IMR-90 (cell line): ENCODE measurements at regions not wholly inside any gene's neighbourhood (a gene's known extent, or its start where the extent isn't known, plus 50 kb on each side); places are given as distances from the start of the nearest gene placed in this dataset.

Experiments used
- ATAC-seq: fragments of 200-7000 bp; cut with Tn5 transposase; 2 replicates; pipeline ENCODE4 v1.9.1; 2020; ENCODE audit warnings: low read depth, mild to moderate bottlenecking, moderate library complexity
- BruUV-seq: library from RNA; stranded (reverse); fragments of 400-500 nt; replicated peaks from 2 replicates; lab custom pipeline; 2021; lab: Mats Ljungman, UMichigan
- CTCF ChIA-PET: fragments of 300-600 bp; formaldehyde crosslinking; extraction: SDS; loops from one replicate; lab custom pipeline; 2021; ENCODE audit warnings: antibody characterized with exemption; lab: Yijun Ruan, JAX
- POLR2A ChIA-PET: fragments of 300-600 bp; sonication (Branson Sonifier 250); formaldehyde crosslinking; loops from one replicate; lab custom pipeline; 2022; ENCODE audit warnings: antibody characterized with exemption; ENCODE audit not compliant: unreplicated experiment; lab: Charles Lee
- DNase-seq: peaks from one replicate; pipeline ENCODE4 v3.0.0; 2013
- H2AFZ ChIP-seq: replicated peaks from 2 replicates; pipeline ENCODE3; 2013; ENCODE audit warnings: low read length, mild to moderate bottlenecking; ENCODE audit not compliant: poor library complexity
- H2AK5ac ChIP-seq: 2 replicates; pipeline ENCODE4 v1.6.1; 2013; ENCODE audit warnings: low read depth, low read length, inconsistent platforms
- H2AK9ac ChIP-seq: replicated peaks from 2 replicates; pipeline ENCODE3; 2013; ENCODE audit warnings: mild to moderate bottlenecking, low read depth, low read length, moderate library complexity; ENCODE audit not compliant: poor library complexity
- H2BK120ac ChIP-seq: 2 replicates; pipeline ENCODE4 v1.6.1; 2013; ENCODE audit warnings: low read depth, low read length, inconsistent platforms
- H2BK15ac ChIP-seq: 3 replicates; pipeline ENCODE4 v1.6.1; 2013; ENCODE audit warnings: low read depth, low read length, inconsistent platforms
- H2BK20ac ChIP-seq: 2 replicates; pipeline ENCODE4 v1.6.1; 2013; ENCODE audit warnings: low read depth, mild to moderate bottlenecking, inconsistent platforms, low read length, moderate library complexity
- H2BK5ac ChIP-seq: 2 replicates; pipeline ENCODE4 v1.6.1; 2013; ENCODE audit warnings: mild to moderate bottlenecking, low read depth, low read length, inconsistent platforms; ENCODE audit not compliant: poor library complexity, severe bottlenecking
- H3K14ac ChIP-seq: replicated peaks from 2 replicates; pipeline ENCODE4 v1.6.1; 2013; ENCODE audit warnings: low read depth, low read length, inconsistent platforms
- H3K18ac ChIP-seq: 2 replicates; pipeline ENCODE4 v1.6.1; 2013; ENCODE audit warnings: low read depth, low read length, control low read depth
- H3K23ac ChIP-seq: 2 replicates; pipeline ENCODE4 v1.6.1; 2013; ENCODE audit warnings: low read depth, low read length, inconsistent platforms
- H3K27ac ChIP-seq: 2 replicates; pipeline ENCODE4 v1.5.1; 2013; ENCODE audit warnings: mild to moderate bottlenecking, control low read depth, low read length; ENCODE audit not compliant: insufficient read depth
- H3K27me3 ChIP-seq: 2 replicates; pipeline ENCODE4 v1.6.1; 2013; ENCODE audit warnings: low read length; ENCODE audit not compliant: control insufficient read depth, insufficient read depth
- H3K36me3 ChIP-seq: 2 replicates; pipeline ENCODE4 v1.6.1; 2013; ENCODE audit warnings: low read length, mixed read lengths; ENCODE audit not compliant: control insufficient read depth, insufficient read depth
- H3K4ac ChIP-seq: 2 replicates; pipeline ENCODE4 v1.6.1; 2013; ENCODE audit warnings: low read depth, low read length, inconsistent platforms
- H3K4me1 ChIP-seq: 2 replicates; pipeline ENCODE4 v1.6.1; 2013; ENCODE audit warnings: low read length, mixed read lengths; ENCODE audit not compliant: control insufficient read depth, insufficient read depth
- H3K4me2 ChIP-seq: 2 replicates; pipeline ENCODE4 v1.6.1; 2013; ENCODE audit warnings: low read depth, mild to moderate bottlenecking, control low read depth, low read length, moderate library complexity
- H3K4me3 ChIP-seq: 2 replicates; pipeline ENCODE4 v1.5.1; 2013; ENCODE audit warnings: low read depth, mild to moderate bottlenecking, control low read depth, low read length, moderate library complexity; ENCODE audit not compliant: insufficient read depth
- H3K56ac ChIP-seq: 2 replicates; pipeline ENCODE4 v1.6.1; 2013; ENCODE audit warnings: low read length, inconsistent platforms; ENCODE audit not compliant: insufficient read depth; ENCODE audit errors: extremely low read depth
- H3K79me1 ChIP-seq, 2 experiments: 2 replicates each; pipeline ENCODE4 v1.6.1; 2013; ENCODE audit warnings: low read length in 2 of 2, inconsistent platforms in 1 of 2, low read depth in 1 of 2
- H3K9ac ChIP-seq: 2 replicates; pipeline ENCODE4 v1.6.1; 2013; ENCODE audit warnings: low read depth, low read length, control low read depth
- H3K9me1 ChIP-seq: 2 replicates; pipeline ENCODE4 v1.6.1; 2013; ENCODE audit warnings: low read length, inconsistent platforms; ENCODE audit not compliant: insufficient read depth
- H3K9me3 ChIP-seq: 2 replicates; pipeline ENCODE4 v1.6.1; 2013; ENCODE audit warnings: low read length; ENCODE audit not compliant: control insufficient read depth, insufficient read depth
- H4K20me1 ChIP-seq: 2 replicates; pipeline ENCODE4 v1.6.1; 2013; ENCODE audit warnings: low read length, inconsistent platforms; ENCODE audit not compliant: insufficient read depth
- H4K5ac ChIP-seq: 2 replicates; pipeline ENCODE4 v1.6.1; 2013; ENCODE audit warnings: mild to moderate bottlenecking, low read depth, low read length, control low read depth
- H4K8ac ChIP-seq, 2 experiments: 2 replicates each; pipeline ENCODE4 v1.6.1; 2013; ENCODE audit warnings: low read depth in 2 of 2, low read length in 2 of 2, control low read depth in 1 of 2, inconsistent platforms in 1 of 2
- H4K91ac ChIP-seq: 2 replicates; pipeline ENCODE4 v1.6.1; 2013; ENCODE audit warnings: low read depth, low read length, inconsistent platforms; ENCODE audit not compliant: insufficient read depth
- BHLHE40 ChIP-seq: fragments of 150-350 bp; IDR thresholded peaks from 2 replicates; pipeline ENCODE4 v1.6.1; 2016; ENCODE audit warnings: mild to moderate bottlenecking, low read depth, low read length
- CEBPB ChIP-seq: IDR thresholded peaks from 2 replicates; pipeline ENCODE4 v1.6.1; 2012; ENCODE audit warnings: low read depth, low read length, improper control_type of control experiment
- CHD1 ChIP-seq: IDR thresholded peaks from 2 replicates; pipeline ENCODE4 v1.6.1; 2012; ENCODE audit warnings: low read depth, low read length, improper control_type of control experiment
- FOS ChIP-seq: fragments of 150-350 bp; IDR thresholded peaks from 2 replicates; pipeline ENCODE4 v1.6.1; 2016; ENCODE audit warnings: low read depth, low read length
- MAFK ChIP-seq: IDR thresholded peaks from 2 replicates; pipeline ENCODE4 v1.6.1; 2012; ENCODE audit warnings: low read depth, low read length, improper control_type of control experiment
- MAZ ChIP-seq: IDR thresholded peaks from 2 replicates; pipeline ENCODE4 v1.6.1; 2012; ENCODE audit warnings: low read depth, mild to moderate bottlenecking, low read length, improper control_type of control experiment, moderate library complexity, borderline replicate concordance
- MXI1 ChIP-seq: IDR thresholded peaks from 2 replicates; pipeline ENCODE4 v1.6.1; 2012; ENCODE audit warnings: low read depth, mild to moderate bottlenecking, low read length, moderate library complexity, borderline replicate concordance
- NFE2L2 ChIP-seq: fragments of 150-350 bp; IDR thresholded peaks from 2 replicates; pipeline ENCODE4 v1.6.1; 2016; ENCODE audit warnings: low read depth, mild to moderate bottlenecking, low read length
- POLR2A ChIP-seq: IDR thresholded peaks from 2 replicates; pipeline ENCODE4 v1.6.1; 2012; ENCODE audit warnings: mild to moderate bottlenecking, low read depth, low read length
- RAD21 ChIP-seq: IDR thresholded peaks from 2 replicates; pipeline ENCODE4 v1.6.1; 2012; ENCODE audit warnings: low read length, improper control_type of control experiment
- RCOR1 ChIP-seq: IDR thresholded peaks from 2 replicates; pipeline ENCODE4 v1.6.1; 2012; ENCODE audit warnings: mild to moderate bottlenecking, low read length, improper control_type of control experiment; ENCODE audit not compliant: insufficient replicate concordance
- RFX5 ChIP-seq: IDR thresholded peaks from 2 replicates; pipeline ENCODE4 v1.8.0; 2012; ENCODE audit warnings: low read depth, mild to moderate bottlenecking, low read length, moderate library complexity
- SMC3 ChIP-seq: fragments of 150-350 bp; IDR thresholded peaks from 2 replicates; pipeline ENCODE4 v1.6.1; 2016; ENCODE audit warnings: low read depth, mild to moderate bottlenecking, antibody characterized with exemption, low read length, moderate library complexity
- WGBS, 2 experiments: methylation state at CpG; one replicate each; pipeline versions ENCODE4 v1.1.5 to v1.1.7; 2013; ENCODE audit warnings: missing lambda C conversion rate in 2 of 2; ENCODE audit not compliant: insufficient read length in 1 of 2; ENCODE audit errors: extremely low coverage in 2 of 2; 5-methylcytosine and 5-hydroxymethylcytosine counted together
- dilution Hi-C: fragments of 300-500 bp; cut with HindIII; formaldehyde crosslinking; loops from one replicate; pipeline ENCODE4 v1.14.3; 2018; ENCODE audit warnings: low sequenced_read_pairs; ENCODE audit not compliant: unreplicated experiment
- in situ Hi-C: fragments of 300-500 bp; cut with MboI; formaldehyde crosslinking; loops from 3 replicates; pipeline ENCODE4 v1.14.3; 2019; ENCODE audit warnings: low sequenced_read_pairs, inconsistent platforms, mixed read lengths
- intact Hi-C: fragments of 100-400 bp; cut with micrococcal nuclease; formaldehyde crosslinking; loops from 2 replicates; pipeline ENCODE4 v1.10.0; 2022
- TF ChIP-seq, protein P1 (sequence below): conservative IDR thresholded peaks from 2 replicates; pipeline ENCODE4 v1.5.1; 2012; ENCODE audit warnings: mild to moderate bottlenecking, low read depth, low read length, improper control_type of control experiment
- TF ChIP-seq, protein P2 (sequence below): fragments of 150-350 bp; IDR thresholded peaks from 2 replicates; pipeline ENCODE4 v1.6.1; 2017; ENCODE audit warnings: mild to moderate bottlenecking, antibody characterized with exemption, low read length, low read depth
- TF ChIP-seq, protein P3 (sequence below): fragments of 150-350 bp; IDR thresholded peaks from 2 replicates; pipeline ENCODE4 v1.6.1; 2016; ENCODE audit warnings: low read depth, mild to moderate bottlenecking, low read length, moderate library complexity, borderline replicate concordance

DNA sequence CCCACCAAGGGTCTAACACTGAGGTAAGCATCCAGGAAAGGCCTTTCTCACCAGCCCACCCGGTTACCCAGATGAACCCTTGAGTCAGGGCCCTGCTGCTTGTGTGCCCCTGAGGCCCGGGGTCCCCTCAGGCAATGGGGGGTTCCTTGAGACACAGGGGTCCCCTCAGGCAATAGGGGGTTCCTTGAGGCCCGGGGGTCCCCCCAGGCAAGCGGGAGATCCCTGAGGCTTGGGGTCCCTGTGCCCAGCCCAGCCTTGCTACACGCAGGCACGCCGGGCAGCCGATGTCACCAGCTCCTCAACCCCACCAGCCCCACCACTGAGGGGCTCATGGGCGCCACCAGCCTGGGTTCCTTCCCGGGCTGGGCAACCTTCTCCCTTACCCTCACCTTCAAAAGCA lies 247.2 kb downstream of the TTLL2 start:
- no peak overlapping the region for H4K5ac ChIP-seq
- no peak overlapping the region for H3K27ac ChIP-seq
- H3K27me3 ChIP-seq, result no peaks in the 10 kb centered on the region
- H2BK20ac ChIP-seq, result no peak overlapping the region
- ChIA-PET CTCF (no interaction called here), POLR2A (no interaction called here)
- H2BK5ac ChIP-seq, result no peak overlapping the region
- intact Hi-C loops (no loop called here), dilution Hi-C loops (no loop called here), in situ Hi-C loops (no loop called here)
- peaks cover 70% of the 10 kb centered on the region for H3K9me3 ChIP-seq
- WGBS, 2 experiments, result 64% methylated on average over 5 of the region's 10 CpGs; no CpG with 5 or more reads in 1 of the 2 experiments
- H4K91ac ChIP-seq, result no peak overlapping the region
- H2BK15ac ChIP-seq, result no peak overlapping the region
- no peak overlapping the region for H3K14ac ChIP-seq
- H2AK9ac ChIP-seq, result no peak overlapping the region
- no peak overlapping the region for H3K4ac ChIP-seq
- no peak overlapping the region for H3K23ac ChIP-seq
- H3K18ac ChIP-seq, result no peak overlapping the region
- no peaks in the 10 kb centered on the region for H3K36me3 ChIP-seq
- H4K20me1 ChIP-seq, result no peaks in the 10 kb centered on the region
- no peaks in the 10 kb centered on the region for H3K4me1 ChIP-seq
- no peak overlapping the region for H3K4me3 ChIP-seq
- no peaks in the 10 kb centered on the region for H3K9me1 ChIP-seq
- H3K9ac ChIP-seq, result no peak overlapping the region
- ATAC-seq, result no peak
- no peak overlapping the region for H2AFZ ChIP-seq
- no peak overlapping the region for H3K4me2 ChIP-seq
- H2BK120ac ChIP-seq, result no peak overlapping the region
- H4K8ac ChIP-seq, result no peak overlapping the region
- TF ChIP-seq MAFK, result no peak
- no peak for TF ChIP-seq BHLHE40
- no peak for TF ChIP-seq POLR2A
- TF ChIP-seq, protein P1, sequence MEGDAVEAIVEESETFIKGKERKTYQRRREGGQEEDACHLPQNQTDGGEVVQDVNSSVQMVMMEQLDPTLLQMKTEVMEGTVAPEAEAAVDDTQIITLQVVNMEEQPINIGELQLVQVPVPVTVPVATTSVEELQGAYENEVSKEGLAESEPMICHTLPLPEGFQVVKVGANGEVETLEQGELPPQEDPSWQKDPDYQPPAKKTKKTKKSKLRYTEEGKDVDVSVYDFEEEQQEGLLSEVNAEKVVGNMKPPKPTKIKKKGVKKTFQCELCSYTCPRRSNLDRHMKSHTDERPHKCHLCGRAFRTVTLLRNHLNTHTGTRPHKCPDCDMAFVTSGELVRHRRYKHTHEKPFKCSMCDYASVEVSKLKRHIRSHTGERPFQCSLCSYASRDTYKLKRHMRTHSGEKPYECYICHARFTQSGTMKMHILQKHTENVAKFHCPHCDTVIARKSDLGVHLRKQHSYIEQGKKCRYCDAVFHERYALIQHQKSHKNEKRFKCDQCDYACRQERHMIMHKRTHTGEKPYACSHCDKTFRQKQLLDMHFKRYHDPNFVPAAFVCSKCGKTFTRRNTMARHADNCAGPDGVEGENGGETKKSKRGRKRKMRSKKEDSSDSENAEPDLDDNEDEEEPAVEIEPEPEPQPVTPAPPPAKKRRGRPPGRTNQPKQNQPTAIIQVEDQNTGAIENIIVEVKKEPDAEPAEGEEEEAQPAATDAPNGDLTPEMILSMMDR, result no peak
- no peak for TF ChIP-seq SMC3
- no peak for TF ChIP-seq MXI1
- TF ChIP-seq RFX5, result no peak
- no peak for TF ChIP-seq RAD21
- TF ChIP-seq MAZ, result no peak
- TF ChIP-seq NFE2L2, result no peak
- no peak for TF ChIP-seq FOS
- TF ChIP-seq CEBPB, result no peak
- TF ChIP-seq, protein P2, sequence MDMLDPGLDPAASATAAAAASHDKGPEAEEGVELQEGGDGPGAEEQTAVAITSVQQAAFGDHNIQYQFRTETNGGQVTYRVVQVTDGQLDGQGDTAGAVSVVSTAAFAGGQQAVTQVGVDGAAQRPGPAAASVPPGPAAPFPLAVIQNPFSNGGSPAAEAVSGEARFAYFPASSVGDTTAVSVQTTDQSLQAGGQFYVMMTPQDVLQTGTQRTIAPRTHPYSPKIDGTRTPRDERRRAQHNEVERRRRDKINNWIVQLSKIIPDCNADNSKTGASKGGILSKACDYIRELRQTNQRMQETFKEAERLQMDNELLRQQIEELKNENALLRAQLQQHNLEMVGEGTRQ, result no peak
- TF ChIP-seq CHD1, result no peak
- no peak for TF ChIP-seq RCOR1
- TF ChIP-seq, protein P3, sequence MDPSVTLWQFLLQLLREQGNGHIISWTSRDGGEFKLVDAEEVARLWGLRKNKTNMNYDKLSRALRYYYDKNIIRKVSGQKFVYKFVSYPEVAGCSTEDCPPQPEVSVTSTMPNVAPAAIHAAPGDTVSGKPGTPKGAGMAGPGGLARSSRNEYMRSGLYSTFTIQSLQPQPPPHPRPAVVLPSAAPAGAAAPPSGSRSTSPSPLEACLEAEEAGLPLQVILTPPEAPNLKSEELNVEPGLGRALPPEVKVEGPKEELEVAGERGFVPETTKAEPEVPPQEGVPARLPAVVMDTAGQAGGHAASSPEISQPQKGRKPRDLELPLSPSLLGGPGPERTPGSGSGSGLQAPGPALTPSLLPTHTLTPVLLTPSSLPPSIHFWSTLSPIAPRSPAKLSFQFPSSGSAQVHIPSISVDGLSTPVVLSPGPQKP, result no peak
- H3K79me1 ChIP-seq, result no peaks in the 10 kb centered on the region
- DNase-seq, result no peak
- no peak overlapping the region for H2AK5ac ChIP-seq
- BruUV-seq, result no TSS peak
- H3K56ac ChIP-seq, result no peak overlapping the region; the same call in 1 of the 2 replicates
